Mesendoderm (in vitro differentiated cells): ENCODE measurements at regions not wholly inside any gene's neighbourhood (a gene's known extent, or its start where the extent isn't known, plus 50 kb on each side); places are given as distances from the start of the nearest gene placed in this dataset.

Source experiments
- DNase-seq: peaks from one replicate; pipeline ENCODE4 v3.0.0; 2013
- H2AK5ac ChIP-seq: 2 replicates; pipeline ENCODE4 v1.6.1; 2013; ENCODE audit warnings: low read length, inconsistent platforms
- H2BK120ac ChIP-seq: 2 replicates; pipeline ENCODE4 v1.6.1; 2013; ENCODE audit warnings: low read depth, mild to moderate bottlenecking, low read length, moderate library complexity, mixed read lengths
- H2BK15ac ChIP-seq: replicated peaks from 2 replicates; pipeline ENCODE4 v1.6.1; 2013; ENCODE audit warnings: low read depth, mild to moderate bottlenecking, moderate library complexity
- H2BK5ac ChIP-seq: 2 replicates; pipeline ENCODE4 v1.6.1; 2013; ENCODE audit warnings: low read length, inconsistent platforms
- H3K18ac ChIP-seq: 2 replicates; pipeline ENCODE4 v1.6.1; 2013; ENCODE audit warnings: mild to moderate bottlenecking, low read length, mixed read lengths
- H3K23ac ChIP-seq: one replicate; pipeline ENCODE4 v1.6.1; 2013; ENCODE audit warnings: low read length
- H3K27ac ChIP-seq: 2 replicates; pipeline ENCODE4 v1.5.1; 2013; ENCODE audit warnings: low read depth, mild to moderate bottlenecking, inconsistent platforms, low read length, moderate library complexity
- H3K27me3 ChIP-seq: 2 replicates; pipeline ENCODE4 v1.6.1; 2013; ENCODE audit warnings: low read length, control low read depth, mild to moderate bottlenecking, inconsistent platforms; ENCODE audit not compliant: insufficient read depth, poor library complexity
- H3K36me3 ChIP-seq: 2 replicates; pipeline ENCODE4 v1.6.1; 2013; ENCODE audit warnings: low read length, inconsistent platforms; ENCODE audit not compliant: control insufficient read depth, insufficient read depth
- H3K4ac ChIP-seq: one replicate; pipeline ENCODE4 v1.6.1; 2013; ENCODE audit warnings: low read depth, mild to moderate bottlenecking, low read length, moderate library complexity
- H3K4me1 ChIP-seq: 2 replicates; pipeline ENCODE4 v1.6.1; 2013; ENCODE audit warnings: low read depth, low read length, inconsistent platforms; ENCODE audit not compliant: control insufficient read depth
- H3K4me2 ChIP-seq: 2 replicates; pipeline ENCODE4 v1.6.1; 2013; ENCODE audit warnings: low read length
- H3K4me3 ChIP-seq: 2 replicates; pipeline ENCODE4 v1.5.1; 2013; ENCODE audit warnings: mild to moderate bottlenecking, low read length
- H3K56ac ChIP-seq: one replicate; pipeline ENCODE4 v1.6.1; 2013; ENCODE audit warnings: low read length
- H3K79me1 ChIP-seq: 2 replicates; pipeline ENCODE4 v1.6.1; 2013; ENCODE audit warnings: low read length, inconsistent platforms
- H3K79me2 ChIP-seq: 2 replicates; pipeline ENCODE4 v1.6.1; 2013; ENCODE audit warnings: mild to moderate bottlenecking, low read length; ENCODE audit not compliant: control insufficient read depth, insufficient read depth
- H3K9ac ChIP-seq: 2 replicates; pipeline ENCODE4 v1.6.1; 2013; ENCODE audit warnings: low read length, inconsistent platforms
- H4K5ac ChIP-seq: one replicate; pipeline ENCODE4 v1.6.1; 2013; ENCODE audit warnings: low read length
- H4K8ac ChIP-seq: one replicate; pipeline ENCODE4 v1.6.1; 2013; ENCODE audit warnings: low read depth, mild to moderate bottlenecking, control low read depth, low read length, moderate library complexity
- WGBS: extraction: QIAGEN DNeasy Blood & Tissue Kit; methylation state at CpG from one replicate; pipeline ENCODE4 v1.1.7; 2013; ENCODE audit warnings: low lambda C conversion rate, missing lambda C conversion rate; ENCODE audit not compliant: insufficient coverage; ENCODE audit errors: extremely low coverage; 5-methylcytosine and 5-hydroxymethylcytosine counted together

DNA sequence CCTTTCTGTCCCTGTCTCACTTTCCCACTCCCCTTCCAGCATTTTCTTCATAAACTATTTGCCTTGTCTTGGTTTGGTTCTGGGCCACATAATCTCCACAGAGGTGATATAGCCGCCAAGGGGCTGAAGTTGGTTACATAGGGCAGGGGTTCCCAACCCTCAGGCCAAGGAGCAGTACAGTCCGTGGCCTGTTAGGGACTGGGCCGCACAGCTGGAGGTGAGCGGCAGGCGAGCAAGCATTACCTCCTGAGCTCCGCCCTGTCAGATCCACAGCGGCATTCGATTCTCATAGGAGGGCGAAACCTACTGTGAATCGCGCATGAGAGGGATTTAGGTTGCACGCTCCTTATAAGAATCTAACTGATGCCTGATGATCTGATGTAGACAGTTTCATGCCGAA is 80.6 kb upstream of the HIF1A start:
- Histone ChIP-seq H3K56ac (no peak overlapping the region), H3K18ac (no peak overlapping the region), H3K79me2 (no peaks in the 10 kb centered on the region), H3K4me3 (no peak overlapping the region), H3K27ac (no peak overlapping the region), H3K4me2 (no peak overlapping the region), H4K5ac (no peak overlapping the region), H3K27me3 (no peaks in the 10 kb centered on the region), H3K4ac (no peak overlapping the region), H2BK120ac (no peak overlapping the region), H3K79me1 (no peaks in the 10 kb centered on the region), H4K8ac (no peak overlapping the region), H2AK5ac (no peak overlapping the region), H3K36me3 (no peaks in the 10 kb centered on the region), H2BK5ac (no peak overlapping the region), H2BK15ac (no peak overlapping the region), H3K23ac (no peak overlapping the region), H3K9ac (no peak overlapping the region), H3K4me1 (peaks cover 3% of the 10 kb centered on the region)
- no CpG with 5 or more reads among the region's 13 CpGs for WGBS
- no peak for DNase-seq

DNA sequence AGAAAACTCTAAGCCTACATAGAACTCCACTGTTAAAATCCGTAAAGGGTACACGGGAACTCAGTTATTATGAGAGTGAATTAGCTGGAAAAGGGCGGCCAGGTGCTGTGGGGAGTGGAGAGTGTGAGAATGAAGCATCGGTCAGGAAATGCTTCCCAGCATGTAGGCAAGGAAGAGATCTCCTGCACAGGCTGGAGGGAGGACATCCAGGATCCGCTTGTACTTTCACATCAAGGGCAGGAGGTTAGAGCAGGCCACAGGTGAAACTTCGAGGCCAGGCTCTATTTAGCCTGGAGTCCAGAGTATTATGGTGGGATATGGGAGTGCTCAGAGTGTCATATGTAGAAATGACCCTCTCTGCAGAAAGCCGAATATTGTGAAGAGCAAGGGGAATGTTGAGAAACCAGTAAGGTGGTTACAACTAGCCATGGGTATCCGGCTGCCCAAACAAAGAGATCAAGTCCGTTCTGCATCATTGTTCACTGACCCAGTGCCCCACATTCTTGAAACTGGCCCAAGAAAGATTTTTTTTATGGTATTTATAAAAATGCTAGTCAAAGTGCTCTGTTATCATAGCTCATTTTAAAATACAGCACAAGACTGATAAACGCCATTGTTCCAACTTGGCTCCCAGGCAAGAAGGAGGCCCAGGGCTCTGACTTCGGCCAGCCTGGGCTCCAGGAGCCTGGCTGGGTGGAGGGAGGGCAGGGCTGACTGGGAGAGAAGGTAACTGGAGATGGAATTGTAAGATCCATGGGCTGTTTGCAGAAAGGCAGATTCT is 79.4 kb upstream of the HIF1A start:
- no peak overlapping the region for H3K23ac ChIP-seq
- no peak overlapping the region for H2BK5ac ChIP-seq
- H3K4me3 ChIP-seq: no peak overlapping the region
- H3K18ac ChIP-seq: no peak overlapping the region
- no peaks in the 10 kb centered on the region for H3K27me3 ChIP-seq
- no peak overlapping the region for H4K8ac ChIP-seq
- DNase-seq: no peak
- no peaks in the 10 kb centered on the region for H3K36me3 ChIP-seq
- H2BK120ac ChIP-seq: no peak overlapping the region
- H3K27ac ChIP-seq: no peak overlapping the region
- H3K9ac ChIP-seq: no peak overlapping the region
- H2AK5ac ChIP-seq: no peak overlapping the region
- no peaks in the 10 kb centered on the region for H3K79me1 ChIP-seq
- no peak overlapping the region for H3K4me2 ChIP-seq
- H3K4ac ChIP-seq: no peak overlapping the region
- H3K79me2 ChIP-seq: no peaks in the 10 kb centered on the region
- no peak overlapping the region for H4K5ac ChIP-seq
- H3K56ac ChIP-seq: no peak overlapping the region
- WGBS: no CpG with 5 or more reads among the region's 11 CpGs
- peaks cover 3% of the 10 kb centered on the region for H3K4me1 ChIP-seq
- no peak overlapping the region for H2BK15ac ChIP-seq

DNA sequence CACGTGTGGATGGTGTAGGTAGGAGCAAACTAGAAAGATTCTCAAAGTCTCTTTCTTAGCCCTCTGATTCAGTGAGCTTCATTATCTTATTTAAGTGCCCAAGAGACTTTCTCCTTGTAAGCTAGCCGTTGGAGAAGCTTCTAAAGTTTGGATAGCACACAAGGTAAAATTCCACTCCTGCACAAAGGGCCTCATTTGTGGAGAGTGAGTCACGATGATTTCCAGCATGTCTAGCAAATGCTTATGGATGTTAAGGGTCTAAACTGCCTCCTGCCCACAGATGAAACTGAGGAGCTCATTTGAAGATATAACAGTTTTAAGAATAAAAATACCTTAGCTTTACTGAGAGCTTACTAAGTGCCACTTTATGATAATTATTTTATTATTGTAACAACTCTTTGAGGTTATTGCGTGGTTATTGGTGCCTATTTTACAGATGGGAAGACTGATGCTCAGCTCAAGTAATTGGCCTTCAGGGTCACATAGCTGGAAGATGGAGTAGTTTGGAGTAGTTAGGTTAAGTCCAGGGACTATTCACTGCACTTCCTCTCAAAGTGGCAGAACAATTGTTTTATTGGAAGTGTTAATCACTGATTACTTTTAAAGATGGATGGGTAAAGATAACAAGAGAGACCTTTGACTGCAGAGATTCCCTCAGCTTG is 78.7 kb upstream of the HIF1A start:
- H3K36me3 ChIP-seq: no peaks in the 10 kb centered on the region
- DNase-seq: no peak
- no peaks in the 10 kb centered on the region for H3K27me3 ChIP-seq
- peaks cover 3% of the 10 kb centered on the region for H3K4me1 ChIP-seq
- no peak overlapping the region for H4K8ac ChIP-seq
- H2BK120ac ChIP-seq: no peak overlapping the region
- H2AK5ac ChIP-seq: no peak overlapping the region
- H3K23ac ChIP-seq: no peak overlapping the region
- H3K4me3 ChIP-seq: no peak overlapping the region
- WGBS: no CpG with 5 or more reads among the region's 4 CpGs
- no peak overlapping the region for H2BK15ac ChIP-seq
- H3K18ac ChIP-seq: no peak overlapping the region
- no peak overlapping the region for H2BK5ac ChIP-seq
- no peak overlapping the region for H3K56ac ChIP-seq
- H3K9ac ChIP-seq: no peak overlapping the region
- H3K4ac ChIP-seq: no peak overlapping the region
- no peaks in the 10 kb centered on the region for H3K79me1 ChIP-seq
- H3K79me2 ChIP-seq: no peaks in the 10 kb centered on the region
- no peak overlapping the region for H3K27ac ChIP-seq
- no peak overlapping the region for H3K4me2 ChIP-seq
- H4K5ac ChIP-seq: no peak overlapping the region

DNA sequence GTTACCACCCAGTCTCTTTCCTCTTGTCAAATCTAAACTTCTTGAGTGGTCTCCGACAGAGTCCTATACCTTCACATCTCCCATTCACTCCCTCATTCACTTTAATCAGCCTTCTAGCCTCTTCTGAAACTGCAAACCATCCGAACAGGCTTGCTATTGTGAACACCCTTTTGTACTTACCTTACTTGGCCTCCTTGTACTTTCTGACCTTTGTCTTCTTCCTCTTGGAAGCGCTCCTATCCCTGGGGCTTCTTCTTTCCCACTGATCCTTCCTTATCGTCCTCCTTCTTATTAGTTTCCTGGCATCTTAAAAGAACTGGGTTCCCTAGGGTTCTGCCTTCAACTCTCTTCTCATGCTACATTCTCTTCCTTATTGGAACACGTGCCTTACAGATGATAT is 76.9 kb upstream of the HIF1A start:
- Histone ChIP-seq H3K4me2 (no peak overlapping the region), H4K5ac (no peak overlapping the region), H2BK5ac (no peak overlapping the region), H3K4ac (no peak overlapping the region), H3K79me2 (no peaks in the 10 kb centered on the region), H3K4me1 (peaks cover 3% of the 10 kb centered on the region), H3K4me3 (no peak overlapping the region), H3K18ac (no peak overlapping the region), H3K79me1 (no peaks in the 10 kb centered on the region), H3K36me3 (no peaks in the 10 kb centered on the region), H2AK5ac (no peak overlapping the region), H3K27me3 (no peaks in the 10 kb centered on the region), H2BK15ac (no peak overlapping the region), H2BK120ac (no peak overlapping the region), H3K27ac (no peak overlapping the region), H3K9ac (no peak overlapping the region), H4K8ac (no peak overlapping the region), H3K56ac (no peak overlapping the region), H3K23ac (no peak overlapping the region)
- no peak for DNase-seq
- WGBS: no CpG with 5 or more reads among the region's 5 CpGs

DNA sequence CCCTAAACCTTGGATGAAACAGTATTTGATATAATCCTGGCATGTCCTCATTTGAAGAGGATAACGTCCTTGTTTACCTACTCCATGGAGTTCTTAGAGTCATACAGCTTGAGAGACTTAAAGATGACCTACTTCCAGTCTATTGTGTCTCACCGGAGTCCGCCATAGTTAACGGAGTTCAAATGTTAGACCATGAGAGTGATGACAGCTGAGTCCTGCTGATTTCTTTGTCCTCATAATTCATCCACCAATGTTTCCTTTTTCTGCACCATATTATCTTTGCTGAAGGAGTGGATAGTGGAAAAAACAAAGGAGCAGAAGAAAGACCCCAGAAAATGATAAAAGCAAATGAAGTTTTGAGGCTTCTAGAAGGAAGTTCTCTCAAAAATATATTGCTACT is 75.8 kb upstream of the HIF1A start:
- Histone ChIP-seq H4K5ac (no peak overlapping the region), H2BK120ac (no peak overlapping the region), H3K27me3 (no peaks in the 10 kb centered on the region), H3K9ac (no peak overlapping the region), H3K36me3 (no peaks in the 10 kb centered on the region), H2AK5ac (no peak overlapping the region), H3K79me1 (no peaks in the 10 kb centered on the region), H3K4me2 (no peak overlapping the region), H3K4me3 (no peak overlapping the region), H3K4me1 (peaks cover 3% of the 10 kb centered on the region), H3K27ac (no peak overlapping the region), H2BK5ac (no peak overlapping the region), H3K18ac (no peak overlapping the region), H3K4ac (no peak overlapping the region), H3K23ac (no peak overlapping the region), H3K79me2 (no peaks in the 10 kb centered on the region), H3K56ac (no peak overlapping the region), H2BK15ac (no peak overlapping the region), H4K8ac (no peak overlapping the region)
- WGBS: no CpG with 5 or more reads among the region's 4 CpGs
- no peak for DNase-seq
